GM19467 (cell line): ENCODE measurements at regions not wholly inside any gene's neighbourhood (a gene's known extent, or its start where the extent isn't known, plus 50 kb on each side); places are given as distances from the start of the nearest gene placed in this dataset.

Experiments
- ATAC-seq: cut with Tn5 transposase; IDR thresholded peaks from one replicate; pipeline ENCODE4 v1.9.1; 2021; ENCODE audit warnings: mild to moderate bottlenecking, moderate library complexity; ENCODE audit not compliant: unreplicated experiment

GRCh38 chr4:23667659-23668058 is 222.2 kb downstream of the PPARGC1A start:
- no peak for ATAC-seq

GRCh38 chr4:23660865-23661264 is 229.0 kb downstream of the PPARGC1A start:
- ATAC-seq = no peak

GRCh38 chr4:23654791-23655190 is 235.1 kb downstream of the PPARGC1A start:
- ATAC-seq = no peak

GRCh38 chr4:23648854-23649596 is 240.8 kb downstream of the PPARGC1A start:
- no peak for ATAC-seq

GRCh38 chr4:23635468-23635867 is 254.4 kb downstream of the PPARGC1A start:
- no peak for ATAC-seq

- no peak for ATAC-seq
Measured at GRCh38 chr4:23631255-23631950, 258.4 kb downstream of the PPARGC1A start.

GRCh38 chr4:23630110-23630509 is 259.7 kb downstream of the PPARGC1A start:
- ATAC-seq = no peak

- no peak for ATAC-seq
Measured at GRCh38 chr4:23629421-23629820, 260.4 kb downstream of the PPARGC1A start.

- ATAC-seq = no peak
Measured at GRCh38 chr4:23614284-23614892, 275.5 kb downstream of the PPARGC1A start.

- ATAC-seq = no peak
Measured at GRCh38 chr4:23613782-23614181, 276.1 kb downstream of the PPARGC1A start.

- ATAC-seq = no peak
Measured at GRCh38 chr4:23602720-23603119, 287.1 kb downstream of the PPARGC1A start.

- no peak for ATAC-seq
Measured at GRCh38 chr4:23594125-23594524, 295.7 kb downstream of the PPARGC1A start.

- ATAC-seq = no peak
Measured at GRCh38 chr4:23590431-23590830, 299.4 kb downstream of the PPARGC1A start.

- ATAC-seq = no peak
Measured at GRCh38 chr4:23584024-23584423, 305.8 kb downstream of the PPARGC1A start.

- ATAC-seq = no peak
Measured at GRCh38 chr4:23582671-23583070, 307.2 kb downstream of the PPARGC1A start.

GRCh38 chr4:23579166-23579565 is 310.7 kb downstream of the PPARGC1A start:
- ATAC-seq = no peak

GRCh38 chr4:23577398-23577797 is 312.4 kb downstream of the PPARGC1A start:
- ATAC-seq = no peak

- no peak for ATAC-seq
Measured at GRCh38 chr4:23572382-23572781, 317.5 kb downstream of the PPARGC1A start.

- ATAC-seq = no peak
Measured at GRCh38 chr4:23567338-23567737, 322.5 kb downstream of the PPARGC1A start.

GRCh38 chr4:23560748-23561147 is 329.1 kb downstream of the PPARGC1A start:
- ATAC-seq = no peak

GRCh38 chr4:23558101-23558500 is 331.7 kb downstream of the PPARGC1A start:
- no peak for ATAC-seq

GRCh38 chr4:23547601-23548000 is 342.2 kb downstream of the PPARGC1A start:
- ATAC-seq = no peak
